GM23338 (cell line): ENCODE measurements at regions not wholly inside any gene's neighbourhood (a gene's known extent, or its start where the extent isn't known, plus 50 kb on each side); places are given as distances from the start of the nearest gene placed in this dataset.

ENCODE experiments used
- CREB1 ChIP-seq: fragments of 250-450 bp; sonication (Bioruptor Pico); IDR thresholded peaks from 2 replicates; pipeline ENCODE4 v1.5.0; 2020; ENCODE audit warnings: low read depth, mild to moderate bottlenecking, moderate library complexity
- ETS1 ChIP-seq: IDR thresholded peaks from 2 replicates; pipeline ENCODE4 v1.6.1; 2016; ENCODE audit warnings: antibody characterized with exemption
- EZH2 ChIP-seq: fragments of 200-600 bp; sonication (generic); IDR thresholded peaks from one replicate; pipeline ENCODE4 v1.8.0; 2017; ENCODE audit warnings: antibody characterized with exemption, mild to moderate bottlenecking, low read depth; ENCODE audit not compliant: unreplicated experiment
- EZH2phosphoT487 ChIP-seq: fragments of 200-600 bp; sonication (generic); IDR thresholded peaks from one replicate; pipeline ENCODE4 v1.8.1; 2018; ENCODE audit warnings: antibody characterized with exemption; ENCODE audit not compliant: unreplicated experiment
- POLR2AphosphoS5 ChIP-seq: IDR thresholded peaks from 2 replicates; pipeline ENCODE4 v1.6.1; 2016; ENCODE audit warnings: antibody characterized with exemption, low read depth
- REST ChIP-seq: IDR thresholded peaks from one replicate; pipeline ENCODE4 v1.6.1; 2018; ENCODE audit warnings: antibody characterized with exemption; ENCODE audit not compliant: unreplicated experiment
- STAT1 ChIP-seq: IDR thresholded peaks from one replicate; pipeline ENCODE4 v1.6.1; 2016; ENCODE audit warnings: antibody characterized with exemption; ENCODE audit not compliant: unreplicated experiment
- TF ChIP-seq, protein P1 (sequence below), 2 experiments: fragments of 200-600 bp in 1 of 2; sonication (generic) in 1 of 2; conservative IDR thresholded peaks; 2 replicates each; pipeline versions ENCODE4 v1.5.1 to v1.6.1; 2016 to 2017; ENCODE audit warnings: antibody characterized with exemption in 2 of 2, low read depth in 2 of 2, mild to moderate bottlenecking in 2 of 2, moderate library complexity in 1 of 2

DNA sequence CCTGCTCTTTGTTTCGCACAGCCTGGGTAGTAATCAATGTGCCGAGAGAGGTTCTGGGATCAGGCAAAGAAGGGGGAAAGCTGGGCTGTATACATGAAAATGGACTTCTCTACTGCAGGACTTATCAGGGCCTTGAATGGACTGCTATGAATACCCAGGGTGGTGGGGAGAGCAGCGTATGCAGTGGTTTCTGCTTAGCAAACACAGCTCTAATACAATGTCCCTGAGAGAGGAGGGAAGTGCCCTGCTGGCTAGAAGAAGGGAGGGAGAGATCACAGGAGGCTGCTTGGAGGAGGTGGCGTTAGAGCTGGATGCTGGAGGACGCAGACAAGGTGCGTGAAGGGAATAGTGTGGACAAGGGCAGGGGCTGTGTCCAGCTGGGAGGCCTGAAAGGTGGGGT is 116.1 kb downstream of the PTPRS start:
- TF ChIP-seq, protein P1, sequence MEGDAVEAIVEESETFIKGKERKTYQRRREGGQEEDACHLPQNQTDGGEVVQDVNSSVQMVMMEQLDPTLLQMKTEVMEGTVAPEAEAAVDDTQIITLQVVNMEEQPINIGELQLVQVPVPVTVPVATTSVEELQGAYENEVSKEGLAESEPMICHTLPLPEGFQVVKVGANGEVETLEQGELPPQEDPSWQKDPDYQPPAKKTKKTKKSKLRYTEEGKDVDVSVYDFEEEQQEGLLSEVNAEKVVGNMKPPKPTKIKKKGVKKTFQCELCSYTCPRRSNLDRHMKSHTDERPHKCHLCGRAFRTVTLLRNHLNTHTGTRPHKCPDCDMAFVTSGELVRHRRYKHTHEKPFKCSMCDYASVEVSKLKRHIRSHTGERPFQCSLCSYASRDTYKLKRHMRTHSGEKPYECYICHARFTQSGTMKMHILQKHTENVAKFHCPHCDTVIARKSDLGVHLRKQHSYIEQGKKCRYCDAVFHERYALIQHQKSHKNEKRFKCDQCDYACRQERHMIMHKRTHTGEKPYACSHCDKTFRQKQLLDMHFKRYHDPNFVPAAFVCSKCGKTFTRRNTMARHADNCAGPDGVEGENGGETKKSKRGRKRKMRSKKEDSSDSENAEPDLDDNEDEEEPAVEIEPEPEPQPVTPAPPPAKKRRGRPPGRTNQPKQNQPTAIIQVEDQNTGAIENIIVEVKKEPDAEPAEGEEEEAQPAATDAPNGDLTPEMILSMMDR (conservative IDR thresholded peaks at IDR 0.05; ENCODE audit: low read depth in 2 of 2), result no peak
- TF ChIP-seq EZH2, result no peak
- no peak for TF ChIP-seq REST
- TF ChIP-seq CREB1 (CRISPR knock-in tag), result no peak
- no peak for TF ChIP-seq STAT1
- TF ChIP-seq POLR2AphosphoS5, result no peak
- TF ChIP-seq EZH2phosphoT487, result no peak
- no peak for TF ChIP-seq ETS1
